ENCODE measurements at regions not wholly inside any gene's neighbourhood (a gene's known extent, or its start where the extent isn't known, plus 50 kb on each side); places are given as distances from the start of the nearest gene placed in this dataset.

GRCh38 chr5:172546196-172546595 is 91.9 kb upstream of the SH3PXD2B start (continued):
- TF ChIP-seq MAFK (IDR thresholded peaks at IDR 0.05; ENCODE audit: low read depth, low read length) (no peak), CEBPB (IDR thresholded peaks at IDR 0.05; ENCODE audit: low read depth, low read length) (no peak)

Measured in H1 (cell line).